SJSA1 (cell line): ENCODE measurements at regions not wholly inside any gene's neighbourhood (a gene's known extent, or its start where the extent isn't known, plus 50 kb on each side); places are given as distances from the start of the nearest gene placed in this dataset.

Experiments
- DNase-seq, 2 experiments: peaks; one replicate each; pipeline ENCODE4 v3.0.0-alpha.2; 2015 to 2020; ENCODE audit warnings: low spot score in 2 of 2, low read depth in 1 of 2
- H3K27ac ChIP-seq: fragments of 250-450 bp; sonication (Bioruptor Pico); 2 replicates; pipeline ENCODE4 v1.5.1; 2020; ENCODE audit warnings: mild to moderate bottlenecking, moderate library complexity
- H3K27me3 ChIP-seq: fragments of 250-450 bp; sonication (Bioruptor Pico); replicated peaks from 2 replicates; pipeline ENCODE4 v1.5.1; 2020; ENCODE audit warnings: mild to moderate bottlenecking, moderate library complexity
- H3K36me3 ChIP-seq: fragments of 250-450 bp; sonication (Bioruptor Pico); 2 replicates; pipeline ENCODE4 v1.5.1; 2020; ENCODE audit warnings: mild to moderate bottlenecking
- H3K4me1 ChIP-seq: fragments of 250-450 bp; sonication (Bioruptor Pico); replicated peaks from 2 replicates; pipeline ENCODE4 v1.6.1; 2021; ENCODE audit warnings: mild to moderate bottlenecking
- H3K4me3 ChIP-seq: fragments of 250-450 bp; sonication (Bioruptor Pico); 2 replicates; pipeline ENCODE4 v1.5.1; 2020; ENCODE audit warnings: mild to moderate bottlenecking
- H3K9me3 ChIP-seq: fragments of 250-450 bp; sonication (Bioruptor Pico); replicated peaks from 2 replicates; pipeline ENCODE4 v1.5.1; 2020; ENCODE audit warnings: mild to moderate bottlenecking

- Histone ChIP-seq H3K27ac (no peak overlapping the region), H3K36me3 (no peaks in the 10 kb centered on the region), H3K27me3 (no peaks in the 10 kb centered on the region), H3K4me1 (no peaks in the 10 kb centered on the region), H3K4me3 (no peak overlapping the region), H3K9me3 (no peaks in the 10 kb centered on the region)
- DNase-seq: no peak
Observed at GRCh38 chr10:42111076-42111475, 527.3 kb downstream of the ZNF33B start.
